Activated naive CD8-positive, alpha-beta T cell (primary cell): ENCODE measurements at regions not wholly inside any gene's neighbourhood (a gene's known extent, or its start where the extent isn't known, plus 50 kb on each side); places are given as distances from the start of the nearest gene placed in this dataset.

ENCODE experiments used
- H3K27ac Mint-ChIP-seq: one replicate; pipeline ENCODE4 v1.8.0; 2021; ENCODE audit warnings: mixed read lengths
- H3K27me3 Mint-ChIP-seq: one replicate; pipeline ENCODE4 v1.8.0; 2021; ENCODE audit warnings: mixed read lengths
- H3K36me3 Mint-ChIP-seq: one replicate; pipeline ENCODE4 v1.8.0; 2021; ENCODE audit warnings: mixed read lengths
- H3K4me1 Mint-ChIP-seq: one replicate; pipeline ENCODE4 v1.8.0; 2021; ENCODE audit warnings: low read depth, mixed read lengths
- H3K4me3 Mint-ChIP-seq: one replicate; pipeline ENCODE4 v1.8.0; 2021; ENCODE audit warnings: mild to moderate bottlenecking, mixed read lengths
- H3K9me3 Mint-ChIP-seq: one replicate; pipeline ENCODE4 v1.8.0; 2021; ENCODE audit warnings: low read depth, mixed read lengths

DNA sequence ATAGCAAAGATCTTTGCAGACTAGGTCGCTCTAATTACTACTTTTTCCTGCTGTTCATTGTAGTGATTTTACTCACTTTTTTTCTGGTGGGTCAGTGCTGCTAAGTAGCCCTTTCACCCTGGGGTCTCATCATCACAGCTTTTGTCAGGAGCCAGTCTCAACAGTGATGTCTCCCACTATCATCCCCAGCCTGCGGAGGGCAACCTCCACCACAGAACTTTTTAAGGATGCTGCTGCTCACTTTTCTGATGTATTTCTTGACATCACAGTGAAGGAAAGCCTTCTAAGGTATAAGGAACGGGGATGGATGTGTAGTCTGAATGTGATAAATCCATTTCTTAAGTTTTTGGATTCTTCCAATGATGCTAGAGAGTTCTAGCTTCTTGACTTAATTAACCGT lies 242.5 kb upstream of the RIOK2 start:
- H3K27ac Mint-ChIP-seq = no peak overlapping the region
- H3K4me1 Mint-ChIP-seq = no peaks in the 10 kb centered on the region
- no peaks in the 10 kb centered on the region for H3K9me3 Mint-ChIP-seq
- no peaks in the 10 kb centered on the region for H3K36me3 Mint-ChIP-seq
- H3K4me3 Mint-ChIP-seq = no peak overlapping the region
- H3K27me3 Mint-ChIP-seq = peaks cover 7% of the 10 kb centered on the region

DNA sequence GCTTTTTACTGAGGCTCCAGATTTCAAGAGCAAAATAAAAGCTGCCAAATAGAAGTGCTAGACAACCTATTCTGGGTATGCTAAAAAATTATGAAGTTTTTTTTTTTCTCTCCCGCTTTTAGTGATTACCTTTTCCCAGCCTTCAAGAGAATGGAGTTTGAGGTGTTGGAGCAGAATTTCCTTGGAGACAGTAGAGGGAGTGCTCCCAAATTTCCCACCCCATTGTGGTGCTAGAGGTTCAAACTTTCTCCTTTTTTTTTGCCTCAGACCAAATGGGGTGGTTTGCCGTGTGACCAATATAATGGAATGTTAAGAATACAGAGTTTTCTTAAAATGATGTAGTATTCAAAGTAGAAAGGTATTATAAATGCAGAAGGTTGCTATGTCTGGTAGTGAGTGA lies 244.2 kb upstream of the RIOK2 start:
- Mint-ChIP-seq H3K27me3 (peaks cover 6% of the 10 kb centered on the region), H3K27ac (no peak overlapping the region), H3K9me3 (no peaks in the 10 kb centered on the region), H3K36me3 (no peaks in the 10 kb centered on the region), H3K4me3 (no peak overlapping the region), H3K4me1 (no peaks in the 10 kb centered on the region)

DNA sequence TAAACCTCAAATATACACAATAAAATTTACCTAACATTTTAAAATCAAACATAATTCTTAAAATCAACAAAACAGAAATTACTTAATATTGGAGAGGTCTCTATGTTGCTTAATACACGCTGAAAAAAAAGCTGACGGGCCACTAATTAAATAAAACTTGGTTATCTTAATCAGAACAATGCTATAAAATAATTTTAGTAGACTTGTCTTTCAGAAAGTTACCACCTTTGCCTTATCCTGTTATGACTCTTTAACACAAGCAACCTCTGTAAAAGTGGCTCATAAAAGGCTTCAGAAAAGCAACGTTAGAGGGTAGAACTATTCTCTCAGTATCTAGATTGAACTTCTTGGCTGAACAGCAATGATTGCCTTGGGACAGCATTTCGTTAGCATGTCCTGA lies 251.0 kb upstream of the RIOK2 start:
- no peak overlapping the region for H3K4me3 Mint-ChIP-seq
- peaks cover 5% of the 10 kb centered on the region for H3K27me3 Mint-ChIP-seq
- no peak overlapping the region for H3K27ac Mint-ChIP-seq
- H3K9me3 Mint-ChIP-seq = no peaks in the 10 kb centered on the region
- no peaks in the 10 kb centered on the region for H3K4me1 Mint-ChIP-seq
- no peaks in the 10 kb centered on the region for H3K36me3 Mint-ChIP-seq

DNA sequence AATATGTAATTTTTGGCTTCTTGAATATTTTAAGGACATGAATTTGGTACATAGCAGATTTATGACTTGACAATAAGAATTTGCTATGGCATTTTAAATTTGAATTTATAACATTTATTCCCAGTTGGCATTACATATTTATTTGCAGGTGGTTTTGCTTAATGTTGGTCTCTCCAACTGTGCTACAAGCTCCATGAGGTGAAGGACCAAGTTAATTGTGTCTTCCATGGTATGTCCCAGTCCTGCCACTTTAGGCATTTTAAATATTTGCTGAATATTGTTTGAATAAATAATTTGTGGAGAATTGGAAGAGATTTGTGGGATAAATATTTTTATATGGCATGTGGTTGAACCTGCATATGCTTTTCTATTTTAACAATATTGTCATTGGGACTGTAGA lies 253.4 kb upstream of the RIOK2 start:
- H3K4me1 Mint-ChIP-seq = no peaks in the 10 kb centered on the region
- H3K9me3 Mint-ChIP-seq = no peaks in the 10 kb centered on the region
- no peak overlapping the region for H3K4me3 Mint-ChIP-seq
- no peaks in the 10 kb centered on the region for H3K36me3 Mint-ChIP-seq
- H3K27me3 Mint-ChIP-seq = peaks cover 8% of the 10 kb centered on the region
- H3K27ac Mint-ChIP-seq = no peak overlapping the region

DNA sequence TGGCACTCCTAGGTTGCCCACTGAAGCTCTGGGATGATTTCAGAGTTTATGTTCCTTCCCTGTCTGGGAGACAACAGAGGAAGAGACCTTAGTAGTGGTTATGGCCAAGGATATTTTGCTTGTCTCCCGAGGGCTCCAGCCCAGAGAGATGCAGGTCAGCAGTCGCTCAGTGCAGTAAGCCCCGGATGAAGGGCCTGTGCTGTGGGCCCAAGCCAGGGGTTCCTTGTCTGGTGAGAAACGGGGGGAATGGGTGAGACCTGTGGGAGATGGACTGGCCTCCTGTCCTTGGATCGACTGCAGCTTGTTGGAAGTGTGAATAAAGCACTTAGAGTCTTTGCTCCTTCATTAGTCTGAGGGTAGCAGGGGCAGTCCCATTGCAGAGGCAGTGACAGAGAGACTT lies 260.7 kb upstream of the RIOK2 start:
- Mint-ChIP-seq H3K4me3 (no peak overlapping the region), H3K36me3 (peaks cover 3% of the 10 kb centered on the region), H3K27me3 (peaks cover 2% of the 10 kb centered on the region), H3K4me1 (no peaks in the 10 kb centered on the region), H3K27ac (no peak overlapping the region), H3K9me3 (peaks cover 15% of the 10 kb centered on the region)

DNA sequence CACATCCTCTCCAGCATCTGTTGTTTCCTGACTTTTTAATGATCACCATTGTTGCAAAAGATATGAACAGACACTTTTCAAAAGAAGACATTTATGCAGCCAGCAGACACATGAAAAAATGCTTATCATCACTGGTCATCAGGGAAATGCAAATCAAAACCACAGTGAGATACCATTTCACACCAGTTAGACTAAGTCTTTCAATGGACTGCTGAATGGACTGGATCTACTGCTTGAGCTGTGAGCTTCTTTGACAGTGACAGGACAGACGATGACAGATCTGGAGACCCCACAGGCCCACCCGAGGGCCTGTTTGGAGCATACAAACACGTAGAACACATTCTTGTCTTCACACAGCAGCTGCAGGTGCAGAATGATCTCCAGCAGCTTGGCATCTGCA lies 266.1 kb upstream of the RIOK2 start:
- H3K4me1 Mint-ChIP-seq = no peaks in the 10 kb centered on the region

DNA sequence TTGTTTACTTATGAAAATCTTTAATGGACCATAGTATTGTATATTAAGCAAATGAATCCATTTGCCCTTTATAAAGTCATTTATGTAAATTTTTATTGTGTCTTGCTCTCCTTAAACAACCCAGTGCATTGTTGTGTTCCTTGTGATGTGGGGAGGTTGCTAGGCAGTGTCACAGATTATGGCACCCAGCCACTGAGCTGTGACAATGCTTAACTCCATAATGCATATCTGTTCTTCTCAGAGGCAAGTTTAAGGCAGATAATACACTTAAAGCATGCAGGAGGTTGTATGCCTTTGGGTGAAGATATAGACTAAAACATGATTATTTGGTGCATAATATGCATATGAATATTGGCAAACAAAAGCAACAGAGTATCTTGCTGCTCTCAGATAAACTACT lies 269.6 kb upstream of the RIOK2 start:
- H3K4me3 Mint-ChIP-seq = no peak overlapping the region
- no peaks in the 10 kb centered on the region for H3K9me3 Mint-ChIP-seq
- no peaks in the 10 kb centered on the region for H3K36me3 Mint-ChIP-seq
- H3K27ac Mint-ChIP-seq = no peak overlapping the region
- no peaks in the 10 kb centered on the region for H3K4me1 Mint-ChIP-seq
- no peaks in the 10 kb centered on the region for H3K27me3 Mint-ChIP-seq

More for the DNA sequence above, 266.1 kb upstream of the RIOK2 start:
- no peaks in the 10 kb centered on the region for H3K27me3 Mint-ChIP-seq
- no peak overlapping the region for H3K27ac Mint-ChIP-seq
- no peak overlapping the region for H3K4me3 Mint-ChIP-seq
- no peaks in the 10 kb centered on the region for H3K36me3 Mint-ChIP-seq
- peaks cover 5% of the 10 kb centered on the region for H3K9me3 Mint-ChIP-seq

DNA sequence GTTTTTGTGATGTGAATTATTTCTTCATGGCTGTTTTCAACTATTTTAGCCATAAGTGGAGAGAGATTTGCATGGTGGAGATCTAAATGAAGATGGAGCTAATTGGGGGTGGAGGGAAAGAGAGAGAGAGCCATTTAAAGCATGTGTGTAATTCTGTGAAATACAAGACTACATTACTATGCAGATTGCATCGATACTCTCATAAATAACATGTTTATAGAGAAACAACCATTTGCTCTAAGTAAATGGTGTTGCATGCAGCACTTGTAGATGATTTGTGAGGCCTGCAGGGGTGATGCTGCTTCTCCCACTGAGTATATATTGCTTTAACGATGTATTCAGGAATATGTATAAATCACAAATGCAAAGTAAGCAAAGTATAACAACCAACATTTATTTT lies 270.2 kb upstream of the RIOK2 start:
- H3K9me3 Mint-ChIP-seq = no peaks in the 10 kb centered on the region

DNA sequence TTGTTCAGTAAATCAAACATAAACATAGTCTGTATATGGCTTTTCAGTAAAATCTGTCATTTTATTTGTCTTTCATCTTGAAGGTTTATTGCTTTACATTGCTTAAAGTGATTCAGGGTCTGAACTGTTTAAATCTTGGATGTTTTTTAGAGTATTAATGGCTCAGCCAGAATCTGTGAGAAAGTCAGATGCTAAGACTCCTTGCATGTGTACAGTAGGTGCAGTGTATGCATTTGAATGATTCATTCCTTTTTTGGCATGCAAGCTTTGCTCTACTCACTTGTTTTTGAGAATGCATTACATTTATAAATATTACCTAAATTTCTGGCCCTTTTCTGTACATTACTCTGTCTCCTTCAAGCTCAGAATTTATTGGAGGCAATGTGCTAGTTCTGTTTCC lies 271.0 kb upstream of the RIOK2 start:
- Mint-ChIP-seq H3K9me3 (no peaks in the 10 kb centered on the region), H3K4me3 (no peak overlapping the region), H3K27ac (no peak overlapping the region), H3K36me3 (no peaks in the 10 kb centered on the region), H3K4me1 (no peaks in the 10 kb centered on the region), H3K27me3 (no peaks in the 10 kb centered on the region)

More for the DNA sequence above, 270.2 kb upstream of the RIOK2 start:
- no peak overlapping the region for H3K27ac Mint-ChIP-seq
- no peaks in the 10 kb centered on the region for H3K36me3 Mint-ChIP-seq
- no peak overlapping the region for H3K4me3 Mint-ChIP-seq
- no peaks in the 10 kb centered on the region for H3K27me3 Mint-ChIP-seq
- no peaks in the 10 kb centered on the region for H3K4me1 Mint-ChIP-seq

DNA sequence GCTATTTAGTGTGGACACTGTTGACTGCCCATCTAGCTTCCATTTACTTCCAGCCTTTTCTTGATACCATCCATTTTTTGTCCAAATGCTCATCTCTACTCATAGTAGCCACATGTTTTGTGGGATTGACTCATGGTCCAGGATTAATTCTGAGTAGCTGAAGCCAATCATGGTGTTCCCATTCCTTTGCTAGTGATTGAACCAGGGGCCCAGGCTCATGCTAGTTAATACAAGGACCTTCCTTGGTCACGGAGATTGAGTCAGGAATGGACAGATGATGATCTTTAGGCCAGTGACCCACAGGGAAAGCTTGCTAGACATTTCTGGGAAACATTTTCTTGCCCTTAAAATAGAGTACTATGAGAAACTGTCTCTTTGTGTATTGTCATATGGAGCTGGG lies 272.9 kb upstream of the RIOK2 start:
- no peaks in the 10 kb centered on the region for H3K9me3 Mint-ChIP-seq
- H3K4me3 Mint-ChIP-seq = no peak overlapping the region
- H3K4me1 Mint-ChIP-seq = no peaks in the 10 kb centered on the region
- H3K27ac Mint-ChIP-seq = no peak overlapping the region
- no peaks in the 10 kb centered on the region for H3K27me3 Mint-ChIP-seq
- H3K36me3 Mint-ChIP-seq = no peaks in the 10 kb centered on the region

DNA sequence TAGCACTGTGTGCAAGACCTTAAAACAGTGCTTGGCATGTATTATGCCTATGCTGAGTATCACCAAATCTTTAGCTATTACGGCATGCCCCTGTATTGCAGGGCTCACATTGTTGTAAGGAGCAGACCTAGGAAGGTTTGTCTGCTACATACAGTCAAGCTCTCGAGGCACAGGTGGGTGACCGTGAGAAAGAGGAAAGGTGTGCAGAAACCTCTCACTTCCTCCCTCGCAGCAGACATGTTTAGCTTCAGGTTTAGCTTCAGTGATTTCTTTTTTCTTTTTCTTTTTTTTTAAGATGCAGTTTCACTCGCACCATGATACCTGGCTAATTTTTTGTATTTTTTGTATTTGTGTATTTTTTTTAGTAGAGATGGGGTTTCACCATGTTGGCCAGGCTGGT lies 275.8 kb upstream of the RIOK2 start:
- H3K27ac Mint-ChIP-seq = no peak overlapping the region
- no peak overlapping the region for H3K4me3 Mint-ChIP-seq
- H3K36me3 Mint-ChIP-seq = no peaks in the 10 kb centered on the region
- no peaks in the 10 kb centered on the region for H3K9me3 Mint-ChIP-seq
- H3K4me1 Mint-ChIP-seq = no peaks in the 10 kb centered on the region
- no peaks in the 10 kb centered on the region for H3K27me3 Mint-ChIP-seq

DNA sequence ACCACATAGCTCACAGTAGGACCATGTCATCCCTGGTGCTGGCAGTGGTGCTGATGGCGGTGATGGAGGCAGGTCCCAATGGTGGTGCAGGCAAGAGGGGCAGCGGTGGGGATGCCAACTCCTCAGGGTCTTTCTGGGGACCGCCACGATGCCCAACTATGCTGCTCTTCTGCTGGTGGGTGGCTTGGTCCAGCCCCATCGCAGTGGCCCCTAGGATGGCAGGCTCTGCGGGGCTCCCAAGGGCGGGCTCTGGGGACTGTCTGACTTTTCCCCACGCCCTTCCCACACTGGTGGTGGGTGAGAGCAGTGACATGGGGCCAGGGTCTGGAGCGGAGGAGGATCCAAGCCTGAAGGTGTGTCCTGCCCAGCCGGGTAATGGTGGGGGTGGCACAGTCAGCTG lies 288.9 kb upstream of the RIOK2 start:
- no peaks in the 10 kb centered on the region for H3K4me1 Mint-ChIP-seq
- no peak overlapping the region for H3K4me3 Mint-ChIP-seq
- no peaks in the 10 kb centered on the region for H3K36me3 Mint-ChIP-seq
- H3K27ac Mint-ChIP-seq = no peak overlapping the region
- H3K9me3 Mint-ChIP-seq = no peaks in the 10 kb centered on the region
- no peaks in the 10 kb centered on the region for H3K27me3 Mint-ChIP-seq

DNA sequence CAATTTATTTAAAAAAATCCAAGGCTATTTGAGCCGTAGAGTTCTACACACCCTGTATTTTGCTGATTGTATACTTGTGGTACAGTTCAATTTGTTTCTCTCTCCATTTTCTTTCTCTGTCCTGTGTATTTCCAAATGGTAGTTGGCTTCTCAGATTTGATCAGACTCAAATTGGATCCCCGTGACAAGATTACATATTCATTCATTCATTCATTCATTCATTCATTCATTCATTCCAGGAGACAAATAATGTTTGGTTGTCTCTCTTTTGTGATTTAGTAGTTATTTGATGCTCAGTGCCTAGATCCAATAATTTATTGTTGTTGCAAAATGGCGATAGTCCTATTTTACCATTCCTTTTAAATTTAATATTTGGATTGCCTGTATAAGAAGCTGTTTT lies 292.8 kb upstream of the RIOK2 start:
- no peak overlapping the region for H3K27ac Mint-ChIP-seq
- no peaks in the 10 kb centered on the region for H3K9me3 Mint-ChIP-seq
- no peak overlapping the region for H3K4me3 Mint-ChIP-seq
- H3K36me3 Mint-ChIP-seq = no peaks in the 10 kb centered on the region
- H3K4me1 Mint-ChIP-seq = no peaks in the 10 kb centered on the region
- peaks cover 5% of the 10 kb centered on the region for H3K27me3 Mint-ChIP-seq

DNA sequence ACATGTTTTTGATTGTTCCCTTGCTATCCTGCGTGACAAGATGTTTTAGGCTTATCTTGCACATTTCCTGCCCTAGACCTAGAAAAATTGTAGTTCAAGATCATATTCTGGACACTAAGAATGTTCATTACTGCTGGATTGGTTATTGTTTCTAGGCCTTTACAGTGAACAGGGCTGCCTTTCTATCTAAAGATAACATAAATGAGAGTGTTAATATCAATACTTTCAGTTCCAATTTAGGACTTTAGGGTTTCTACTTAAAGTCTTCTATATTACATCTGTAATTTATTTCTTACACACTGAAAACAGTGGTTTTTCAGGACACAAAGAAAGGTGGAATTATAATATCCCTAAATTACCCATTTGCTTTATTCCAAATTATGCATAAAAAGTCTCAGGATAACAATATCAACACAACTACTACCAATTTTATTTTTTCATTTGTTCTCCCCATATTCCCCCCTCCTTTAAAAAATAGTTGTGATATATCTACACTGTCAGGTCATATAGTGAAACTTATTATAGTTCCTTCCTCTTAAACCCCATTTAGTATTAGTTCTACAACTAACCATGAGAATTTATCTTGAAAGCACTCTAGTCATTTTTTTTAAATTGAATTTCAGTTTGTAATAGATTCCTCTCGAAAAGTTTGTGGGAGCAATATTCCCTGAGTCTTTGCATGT lies 293.9 kb upstream of the RIOK2 start:
- no peak overlapping the region for H3K4me3 Mint-ChIP-seq
- no peak overlapping the region for H3K27ac Mint-ChIP-seq
- H3K27me3 Mint-ChIP-seq = peaks cover 5% of the 10 kb centered on the region
- H3K4me1 Mint-ChIP-seq = no peaks in the 10 kb centered on the region
- H3K36me3 Mint-ChIP-seq = no peaks in the 10 kb centered on the region
- no peaks in the 10 kb centered on the region for H3K9me3 Mint-ChIP-seq

DNA sequence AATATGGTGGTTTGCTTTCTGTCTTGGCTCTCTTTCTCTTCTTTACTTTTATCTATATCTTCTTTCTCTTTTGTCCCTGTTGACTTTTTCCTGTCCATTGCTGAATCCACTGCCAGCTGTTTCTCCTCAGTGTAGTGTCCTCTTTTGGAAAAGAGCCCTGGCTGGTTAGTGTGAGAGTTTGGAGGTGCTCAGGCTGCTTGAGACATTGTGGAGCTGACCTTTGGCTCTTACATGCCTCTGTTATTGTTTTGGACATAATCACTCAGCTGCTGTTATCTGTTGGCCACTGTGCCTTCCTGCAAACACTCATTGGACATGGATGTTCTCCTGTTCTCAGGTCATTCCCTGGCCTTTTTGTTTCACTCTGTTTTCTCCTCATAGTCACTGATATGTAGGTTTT lies 295.4 kb upstream of the RIOK2 start:
- H3K27me3 Mint-ChIP-seq = peaks cover 7% of the 10 kb centered on the region
- H3K9me3 Mint-ChIP-seq = no peaks in the 10 kb centered on the region
- no peak overlapping the region for H3K4me3 Mint-ChIP-seq
- no peaks in the 10 kb centered on the region for H3K36me3 Mint-ChIP-seq
- H3K27ac Mint-ChIP-seq = no peak overlapping the region
- no peaks in the 10 kb centered on the region for H3K4me1 Mint-ChIP-seq

DNA sequence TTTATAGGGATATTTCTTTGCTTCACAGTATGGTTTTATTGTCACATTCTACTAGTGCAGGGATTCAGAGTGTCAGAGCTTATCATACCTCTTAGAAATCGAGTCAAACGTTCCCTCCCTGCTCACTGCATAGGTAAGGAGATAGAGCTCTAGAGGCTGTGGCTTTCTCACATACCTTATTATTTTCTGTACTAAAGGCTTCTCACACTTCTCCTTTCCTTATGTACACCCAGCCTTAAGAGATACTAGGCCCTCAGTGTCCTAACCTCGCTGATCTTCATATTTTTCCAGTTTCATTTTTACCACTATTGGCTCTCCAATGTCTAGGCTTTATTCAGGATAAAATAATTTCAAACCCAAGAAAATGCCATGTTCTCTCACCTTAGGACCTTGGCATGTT lies 297.3 kb upstream of the RIOK2 start:
- H3K4me1 Mint-ChIP-seq = no peaks in the 10 kb centered on the region
- H3K9me3 Mint-ChIP-seq = no peaks in the 10 kb centered on the region
- H3K27ac Mint-ChIP-seq = no peak overlapping the region
- no peak overlapping the region for H3K4me3 Mint-ChIP-seq
- H3K27me3 Mint-ChIP-seq = peaks cover 7% of the 10 kb centered on the region
- H3K36me3 Mint-ChIP-seq = no peaks in the 10 kb centered on the region
